IMR-90 (cell line): ENCODE measurements at regions not wholly inside any gene's neighbourhood (a gene's known extent, or its start where the extent isn't known, plus 50 kb on each side); places are given as distances from the start of the nearest gene placed in this dataset.

Experiments
- CEBPB ChIP-seq: IDR thresholded peaks from 2 replicates; pipeline ENCODE4 v1.6.1; 2012; ENCODE audit warnings: low read depth, low read length, improper control_type of control experiment
- CTCF ChIP-seq: conservative IDR thresholded peaks from 2 replicates; pipeline ENCODE4 v1.5.1; 2012; ENCODE audit warnings: mild to moderate bottlenecking, low read depth, low read length, improper control_type of control experiment
- RFX5 ChIP-seq: IDR thresholded peaks from 2 replicates; pipeline ENCODE4 v1.8.0; 2012; ENCODE audit warnings: low read depth, mild to moderate bottlenecking, low read length, moderate library complexity

GRCh38 chr2:211247751-211248150 is 691.4 kb downstream of the CPS1 start:
- TF ChIP-seq CEBPB: no peak
- no peak for TF ChIP-seq CTCF
- no peak for TF ChIP-seq RFX5
